ENCODE measurements at regions not wholly inside any gene's neighbourhood (a gene's known extent, or its start where the extent isn't known, plus 50 kb on each side); places are given as distances from the start of the nearest gene placed in this dataset.

- Histone ChIP-seq H4K20me1 (ENCODE audit: insufficient read depth, low read length) (no peaks in the 10 kb centered on the region), H3K27ac (ENCODE audit: low read depth, low read length) (no peak overlapping the region), H3K4me2 (ENCODE audit: insufficient read depth, low read length) (no peak overlapping the region), H2AFZ (ENCODE audit: low read length) (no peak overlapping the region), H3K27me3 (ENCODE audit: insufficient read depth, low read length) (no peaks in the 10 kb centered on the region), H3K9me3 (ENCODE audit: low read depth, low read length) (no peaks in the 10 kb centered on the region), H3K79me2 (ENCODE audit: insufficient read depth, low read length) (no peaks in the 10 kb centered on the region), H3K4me1 (ENCODE audit: insufficient read depth, low read length) (no peaks in the 10 kb centered on the region), H3K4me3 (ENCODE audit: insufficient read depth, low read length) (no peak overlapping the region), H3K36me3 (ENCODE audit: insufficient read depth, low read length) (no peaks in the 10 kb centered on the region)
- no peak for DNase-seq (ENCODE audit: insufficient read length, low spot score, missing footprints)
- TF ChIP-seq, protein P1, sequence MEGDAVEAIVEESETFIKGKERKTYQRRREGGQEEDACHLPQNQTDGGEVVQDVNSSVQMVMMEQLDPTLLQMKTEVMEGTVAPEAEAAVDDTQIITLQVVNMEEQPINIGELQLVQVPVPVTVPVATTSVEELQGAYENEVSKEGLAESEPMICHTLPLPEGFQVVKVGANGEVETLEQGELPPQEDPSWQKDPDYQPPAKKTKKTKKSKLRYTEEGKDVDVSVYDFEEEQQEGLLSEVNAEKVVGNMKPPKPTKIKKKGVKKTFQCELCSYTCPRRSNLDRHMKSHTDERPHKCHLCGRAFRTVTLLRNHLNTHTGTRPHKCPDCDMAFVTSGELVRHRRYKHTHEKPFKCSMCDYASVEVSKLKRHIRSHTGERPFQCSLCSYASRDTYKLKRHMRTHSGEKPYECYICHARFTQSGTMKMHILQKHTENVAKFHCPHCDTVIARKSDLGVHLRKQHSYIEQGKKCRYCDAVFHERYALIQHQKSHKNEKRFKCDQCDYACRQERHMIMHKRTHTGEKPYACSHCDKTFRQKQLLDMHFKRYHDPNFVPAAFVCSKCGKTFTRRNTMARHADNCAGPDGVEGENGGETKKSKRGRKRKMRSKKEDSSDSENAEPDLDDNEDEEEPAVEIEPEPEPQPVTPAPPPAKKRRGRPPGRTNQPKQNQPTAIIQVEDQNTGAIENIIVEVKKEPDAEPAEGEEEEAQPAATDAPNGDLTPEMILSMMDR (IDR thresholded peaks at IDR 0.05; ENCODE audit: extremely low read depth, low read depth, low read length) = no peak
These were observed 252.3 kb upstream of the ADRA1B start for GRCh38 chr5:159663986-159664385.

DNA sequence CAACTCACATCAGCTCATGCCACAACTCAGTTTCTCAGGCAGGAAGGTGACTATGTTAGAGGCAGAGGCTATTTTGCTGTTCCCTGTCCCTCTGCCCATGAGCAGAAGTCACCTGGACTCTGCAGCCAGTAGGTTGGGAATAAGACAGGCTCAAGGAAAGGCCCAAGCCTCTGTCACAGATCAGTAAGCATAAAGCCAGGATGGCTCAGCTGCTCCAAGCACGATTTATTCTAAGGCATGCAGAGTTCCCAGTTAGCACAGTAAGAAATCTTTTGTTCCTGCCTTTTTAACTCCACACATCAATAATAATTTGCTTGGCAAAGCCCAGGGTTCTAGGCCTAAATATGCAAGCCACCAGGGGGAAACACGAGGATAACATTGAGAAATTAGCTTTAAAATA is 249.0 kb upstream of the ADRA1B start:
- H3K4me1 ChIP-seq (ENCODE audit: insufficient read depth, low read length) = no peaks in the 10 kb centered on the region
- H3K4me3 ChIP-seq (ENCODE audit: insufficient read depth, low read length) = no peak overlapping the region
- H2AFZ ChIP-seq (ENCODE audit: low read length) = no peak overlapping the region
- no peaks in the 10 kb centered on the region for H3K36me3 ChIP-seq (ENCODE audit: insufficient read depth, low read length)
- no peaks in the 10 kb centered on the region for H3K27me3 ChIP-seq (ENCODE audit: insufficient read depth, low read length)
- H4K20me1 ChIP-seq (ENCODE audit: insufficient read depth, low read length) = no peaks in the 10 kb centered on the region
- TF ChIP-seq, protein P1 (IDR thresholded peaks at IDR 0.05; ENCODE audit: extremely low read depth, low read depth, low read length) = no peak
- H3K9me3 ChIP-seq (ENCODE audit: low read depth, low read length) = no peaks in the 10 kb centered on the region
- H3K4me2 ChIP-seq (ENCODE audit: insufficient read depth, low read length) = no peak overlapping the region
- no peak for DNase-seq (ENCODE audit: insufficient read length, low spot score, missing footprints)
- H3K27ac ChIP-seq (ENCODE audit: low read depth, low read length) = no peak overlapping the region
- no peaks in the 10 kb centered on the region for H3K79me2 ChIP-seq (ENCODE audit: insufficient read depth, low read length)

DNA sequence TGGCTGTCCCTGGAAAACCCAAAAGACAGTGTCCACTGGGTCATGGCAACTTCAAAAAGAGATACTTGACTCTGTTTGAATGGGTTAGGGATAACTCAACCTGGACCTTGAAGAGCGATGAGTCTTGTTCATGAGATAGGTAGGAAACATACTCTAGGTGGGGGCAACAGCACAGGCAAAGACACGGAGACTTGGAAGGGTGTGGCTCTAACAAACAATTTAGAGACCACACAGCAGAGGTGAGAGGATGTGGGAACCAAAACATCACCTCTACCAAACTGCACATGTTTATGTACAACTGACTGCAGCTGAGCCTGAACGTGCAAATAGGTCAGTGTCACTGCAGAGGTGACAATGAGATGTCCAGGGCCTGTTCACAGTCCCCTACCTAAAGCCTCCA is 247.7 kb upstream of the ADRA1B start:
- Histone ChIP-seq H3K4me3 (ENCODE audit: insufficient read depth, low read length) (no peak overlapping the region), H3K27ac (ENCODE audit: low read depth, low read length) (no peak overlapping the region), H3K4me1 (ENCODE audit: insufficient read depth, low read length) (no peaks in the 10 kb centered on the region), H3K36me3 (ENCODE audit: insufficient read depth, low read length) (no peaks in the 10 kb centered on the region), H3K79me2 (ENCODE audit: insufficient read depth, low read length) (no peaks in the 10 kb centered on the region), H2AFZ (ENCODE audit: low read length) (no peak overlapping the region), H3K27me3 (ENCODE audit: insufficient read depth, low read length) (no peaks in the 10 kb centered on the region), H3K4me2 (ENCODE audit: insufficient read depth, low read length) (no peak overlapping the region), H4K20me1 (ENCODE audit: insufficient read depth, low read length) (no peaks in the 10 kb centered on the region), H3K9me3 (ENCODE audit: low read depth, low read length) (no peaks in the 10 kb centered on the region)
- TF ChIP-seq, protein P1 (IDR thresholded peaks at IDR 0.05; ENCODE audit: extremely low read depth, low read depth, low read length) = no peak
- DNase-seq (ENCODE audit: insufficient read length, low spot score, missing footprints) = no peak

GRCh38 chr5:159669559-159669958 is 246.7 kb upstream of the ADRA1B start:
- no peaks in the 10 kb centered on the region for H3K36me3 ChIP-seq (ENCODE audit: insufficient read depth, low read length)
- TF ChIP-seq, protein P1 (IDR thresholded peaks at IDR 0.05; ENCODE audit: extremely low read depth, low read depth, low read length) = no peak
- no peaks in the 10 kb centered on the region for H3K4me1 ChIP-seq (ENCODE audit: insufficient read depth, low read length)
- H3K9me3 ChIP-seq (ENCODE audit: low read depth, low read length) = no peaks in the 10 kb centered on the region
- no peak for DNase-seq (ENCODE audit: insufficient read length, low spot score, missing footprints)
- no peak overlapping the region for H3K4me3 ChIP-seq (ENCODE audit: insufficient read depth, low read length)
- no peaks in the 10 kb centered on the region for H4K20me1 ChIP-seq (ENCODE audit: insufficient read depth, low read length)
- H3K4me2 ChIP-seq (ENCODE audit: insufficient read depth, low read length) = no peak overlapping the region
- no peak overlapping the region for H3K27ac ChIP-seq (ENCODE audit: low read depth, low read length)
- no peaks in the 10 kb centered on the region for H3K27me3 ChIP-seq (ENCODE audit: insufficient read depth, low read length)
- H3K79me2 ChIP-seq (ENCODE audit: insufficient read depth, low read length) = no peaks in the 10 kb centered on the region
- H2AFZ ChIP-seq (ENCODE audit: low read length) = no peak overlapping the region

Data from osteoblast (primary cell).